Gastrocnemius medialis (tissue), 4 donors: ENCODE measurements at regions not wholly inside any gene's neighbourhood (a gene's known extent, or its start where the extent isn't known, plus 50 kb on each side); places are given as distances from the start of the nearest gene placed in this dataset.

Experiments
- POLR2A ChIP-seq, 2 donors: fragments of 450-650 bp; IDR thresholded peaks; one replicate each; pipeline ENCODE4 v1.6.1; 2017; ENCODE audit warnings: antibody characterized with exemption in 2 of 2, mild to moderate bottlenecking in 2 of 2, moderate library complexity in 2 of 2
- TF ChIP-seq, protein P1 (sequence below), 5 experiments: fragments of 450-650 bp in 3 of 5; fragments of 200-600 bp in 2 of 5; sonication (generic) in 2 of 5; IDR thresholded peaks in 4 of 5; conservative IDR thresholded peaks in 1 of 5; 1 replicate in 4 of 5; 2 replicates in 1 of 5; pipeline ENCODE4 v1.5.1; 2016 to 2019; ENCODE audit warnings: antibody characterized with exemption in 5 of 5, mild to moderate bottlenecking in 3 of 5, moderate library complexity in 3 of 5

DNA sequence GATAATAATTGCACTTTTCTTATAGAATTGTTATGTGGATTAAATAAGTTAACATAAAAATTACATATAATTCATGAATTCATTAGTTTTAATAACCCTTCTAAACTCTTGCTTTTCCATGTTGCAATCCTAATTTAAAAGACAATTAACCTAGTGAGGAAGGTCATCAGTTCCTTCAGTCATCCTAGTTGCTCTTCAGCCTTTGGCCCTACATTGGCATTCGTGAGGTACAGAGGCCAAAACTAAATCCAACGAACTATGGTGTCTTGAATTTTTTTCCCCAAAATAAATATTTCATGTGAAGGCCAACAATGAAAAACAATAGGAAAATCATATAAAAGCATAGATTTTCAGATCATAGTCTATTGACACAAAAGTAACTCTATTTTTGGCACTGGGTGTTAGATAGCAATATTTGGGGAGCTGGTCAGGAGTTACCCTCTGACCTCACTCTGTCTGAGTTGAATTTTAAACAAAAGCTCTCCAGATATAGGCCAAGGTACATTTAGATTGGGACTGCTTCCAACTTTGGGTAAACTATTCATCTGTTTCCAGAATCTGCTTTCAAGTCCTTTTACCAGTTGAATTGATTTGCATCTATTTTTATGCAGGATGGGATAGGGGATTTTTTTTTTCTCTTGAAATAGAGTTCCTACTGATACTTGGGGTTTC is 104.5 kb downstream of the SEM1 start:
- TF ChIP-seq, protein P1, sequence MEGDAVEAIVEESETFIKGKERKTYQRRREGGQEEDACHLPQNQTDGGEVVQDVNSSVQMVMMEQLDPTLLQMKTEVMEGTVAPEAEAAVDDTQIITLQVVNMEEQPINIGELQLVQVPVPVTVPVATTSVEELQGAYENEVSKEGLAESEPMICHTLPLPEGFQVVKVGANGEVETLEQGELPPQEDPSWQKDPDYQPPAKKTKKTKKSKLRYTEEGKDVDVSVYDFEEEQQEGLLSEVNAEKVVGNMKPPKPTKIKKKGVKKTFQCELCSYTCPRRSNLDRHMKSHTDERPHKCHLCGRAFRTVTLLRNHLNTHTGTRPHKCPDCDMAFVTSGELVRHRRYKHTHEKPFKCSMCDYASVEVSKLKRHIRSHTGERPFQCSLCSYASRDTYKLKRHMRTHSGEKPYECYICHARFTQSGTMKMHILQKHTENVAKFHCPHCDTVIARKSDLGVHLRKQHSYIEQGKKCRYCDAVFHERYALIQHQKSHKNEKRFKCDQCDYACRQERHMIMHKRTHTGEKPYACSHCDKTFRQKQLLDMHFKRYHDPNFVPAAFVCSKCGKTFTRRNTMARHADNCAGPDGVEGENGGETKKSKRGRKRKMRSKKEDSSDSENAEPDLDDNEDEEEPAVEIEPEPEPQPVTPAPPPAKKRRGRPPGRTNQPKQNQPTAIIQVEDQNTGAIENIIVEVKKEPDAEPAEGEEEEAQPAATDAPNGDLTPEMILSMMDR (IDR thresholded peaks at IDR 0.05 in 4 of 5, conservative IDR thresholded peaks at IDR 0.05 in 1 of 5), result no peak
- TF ChIP-seq POLR2A (IDR thresholded peaks at IDR 0.05), result no peak
